MM.1S (cell line): ENCODE measurements at regions not wholly inside any gene's neighbourhood (a gene's known extent, or its start where the extent isn't known, plus 50 kb on each side); places are given as distances from the start of the nearest gene placed in this dataset.

Source experiments
- EZH2 ChIP-seq: fragments of 300-600 bp; sonication (generic); optimal IDR thresholded peaks from 2 replicates; pipeline ENCODE3; 2017; ENCODE audit warnings: low read depth, mild to moderate bottlenecking, antibody characterized with exemption, low read length, mixed read lengths
- TF ChIP-seq, protein P1 (sequence below): fragments of 300-600 bp; sonication (generic); IDR thresholded peaks from 2 replicates; pipeline ENCODE4 v1.5.1; 2016; ENCODE audit warnings: antibody characterized with exemption, low read length, mixed read lengths

DNA sequence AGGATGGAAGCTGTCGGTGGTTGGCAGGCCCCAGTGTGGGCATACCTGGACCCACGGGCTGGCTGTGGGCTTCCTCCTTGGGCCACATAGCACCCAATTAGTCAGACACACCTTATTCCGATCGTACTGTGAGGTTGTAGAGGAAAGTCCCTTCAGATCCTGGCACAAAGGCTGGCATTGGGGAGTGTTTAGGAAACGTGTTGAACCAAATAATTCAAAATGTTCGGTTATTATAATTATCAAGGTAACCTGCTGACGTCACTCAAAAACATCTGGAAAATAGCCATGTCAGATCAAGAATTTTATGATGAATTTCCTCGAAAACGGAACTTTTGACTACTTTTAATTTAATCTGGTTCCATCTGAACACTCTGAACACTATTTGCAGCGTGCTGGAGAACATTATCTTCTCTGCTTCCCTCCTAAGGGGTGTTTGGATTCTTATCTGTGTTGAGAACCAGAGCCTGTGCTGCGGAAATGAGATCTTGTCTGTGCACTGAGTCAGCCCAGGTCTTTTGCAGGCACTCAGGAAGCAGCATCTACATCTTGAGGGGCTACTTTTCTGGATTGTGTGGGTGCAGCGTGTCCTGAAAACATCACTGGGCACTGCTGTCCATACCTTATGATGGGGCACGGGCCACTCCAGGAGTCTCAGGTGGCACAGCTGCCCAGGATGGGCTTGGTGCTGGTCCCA lies 100.3 kb downstream of the SLC25A47 start:
- TF ChIP-seq, protein P1, sequence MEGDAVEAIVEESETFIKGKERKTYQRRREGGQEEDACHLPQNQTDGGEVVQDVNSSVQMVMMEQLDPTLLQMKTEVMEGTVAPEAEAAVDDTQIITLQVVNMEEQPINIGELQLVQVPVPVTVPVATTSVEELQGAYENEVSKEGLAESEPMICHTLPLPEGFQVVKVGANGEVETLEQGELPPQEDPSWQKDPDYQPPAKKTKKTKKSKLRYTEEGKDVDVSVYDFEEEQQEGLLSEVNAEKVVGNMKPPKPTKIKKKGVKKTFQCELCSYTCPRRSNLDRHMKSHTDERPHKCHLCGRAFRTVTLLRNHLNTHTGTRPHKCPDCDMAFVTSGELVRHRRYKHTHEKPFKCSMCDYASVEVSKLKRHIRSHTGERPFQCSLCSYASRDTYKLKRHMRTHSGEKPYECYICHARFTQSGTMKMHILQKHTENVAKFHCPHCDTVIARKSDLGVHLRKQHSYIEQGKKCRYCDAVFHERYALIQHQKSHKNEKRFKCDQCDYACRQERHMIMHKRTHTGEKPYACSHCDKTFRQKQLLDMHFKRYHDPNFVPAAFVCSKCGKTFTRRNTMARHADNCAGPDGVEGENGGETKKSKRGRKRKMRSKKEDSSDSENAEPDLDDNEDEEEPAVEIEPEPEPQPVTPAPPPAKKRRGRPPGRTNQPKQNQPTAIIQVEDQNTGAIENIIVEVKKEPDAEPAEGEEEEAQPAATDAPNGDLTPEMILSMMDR = no peak
- no peak for TF ChIP-seq EZH2
